ENCODE measurements at regions not wholly inside any gene's neighbourhood (a gene's known extent, or its start where the extent isn't known, plus 50 kb on each side); places are given as distances from the start of the nearest gene placed in this dataset.
A peak's percentile ranks its signal among the peaks of the same experiment; 100 is the strongest.
"Not testable (repeated sequence)": the region's sequence is repeated elsewhere in the genome, so short reads cannot be mapped to it uniquely, and the experiment has no call there.

DNA sequence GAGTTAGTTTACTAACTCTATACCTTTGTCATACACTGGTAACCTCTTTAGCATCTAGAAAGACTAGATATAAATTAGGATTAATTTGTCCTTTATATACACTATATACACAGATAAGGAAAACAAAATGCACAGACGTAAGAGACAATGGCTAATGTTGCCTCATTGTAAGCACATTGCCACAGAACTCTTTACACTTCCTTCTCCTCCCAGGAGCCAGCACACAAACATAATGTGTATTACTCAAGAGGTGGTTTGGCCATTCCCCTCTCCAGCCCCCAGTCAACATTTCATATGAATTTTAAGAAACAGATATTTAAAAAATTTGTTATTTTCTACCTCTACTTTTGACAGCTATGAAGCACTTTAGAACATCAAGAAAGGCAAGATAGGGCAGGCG, 131.4 kb upstream of the OR4E1 start:
- Mint-ChIP-seq H3K9me3 (ENCODE audit: low read depth) (peaks cover 3% of the 10 kb centered on the region), H3K27ac (no peak overlapping the region), H3K36me3 (ENCODE audit: low read depth) (no peaks in the 10 kb centered on the region), H3K27me3 (peaks cover 12% of the 10 kb centered on the region), H3K4me3 (no peak overlapping the region), H3K4me1 (no peaks in the 10 kb centered on the region)
- no peak for ATAC-seq
- no peak for DNase-seq
- CTCF ChIA-PET, result no interaction called here
- intact Hi-C loops (cut with DNase I, micrococcal nuclease), result no loop called here
- POLR2A ChIA-PET, result no interaction called here

DNA sequence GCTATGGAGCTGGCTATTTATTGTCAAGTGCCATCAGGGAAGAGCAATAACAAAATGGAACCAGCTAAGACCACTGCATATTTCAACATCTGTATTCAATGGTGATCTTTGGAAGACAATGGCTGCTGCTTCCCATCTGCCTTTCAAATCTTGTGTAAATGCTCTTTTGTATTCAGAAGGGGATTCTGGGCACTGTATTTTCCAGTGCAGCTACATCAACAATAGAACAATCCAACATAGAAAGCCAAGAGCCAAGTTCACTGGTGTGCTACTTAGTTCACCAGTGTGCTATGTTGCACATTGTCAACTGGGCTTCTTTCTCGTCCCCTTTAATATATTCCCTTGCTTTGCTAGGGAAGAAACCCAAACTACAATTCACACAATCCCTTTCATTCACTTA, 128.8 kb upstream of the OR4E1 start:
- intact Hi-C loops (cut with DNase I, micrococcal nuclease), result no loop called here
- H3K9me3 Mint-ChIP-seq (ENCODE audit: low read depth), result peaks cover 3% of the 10 kb centered on the region
- ATAC-seq (no peak), DNase-seq (no peak)
- no peaks in the 10 kb centered on the region for H3K4me1 Mint-ChIP-seq
- no peak overlapping the region for H3K27ac Mint-ChIP-seq
- no peak overlapping the region for H3K4me3 Mint-ChIP-seq
- ChIA-PET POLR2A (no interaction called here), CTCF (interaction anchor here (0.5 to 1.2 kb wide), 2 partner anchors 23 to 46 kb away, joined by 3 to 4 read pairs; no protein-coding TSS in a partner anchor)
- H3K27me3 Mint-ChIP-seq, result peaks cover 15% of the 10 kb centered on the region
- no peaks in the 10 kb centered on the region for H3K36me3 Mint-ChIP-seq (ENCODE audit: low read depth)

DNA sequence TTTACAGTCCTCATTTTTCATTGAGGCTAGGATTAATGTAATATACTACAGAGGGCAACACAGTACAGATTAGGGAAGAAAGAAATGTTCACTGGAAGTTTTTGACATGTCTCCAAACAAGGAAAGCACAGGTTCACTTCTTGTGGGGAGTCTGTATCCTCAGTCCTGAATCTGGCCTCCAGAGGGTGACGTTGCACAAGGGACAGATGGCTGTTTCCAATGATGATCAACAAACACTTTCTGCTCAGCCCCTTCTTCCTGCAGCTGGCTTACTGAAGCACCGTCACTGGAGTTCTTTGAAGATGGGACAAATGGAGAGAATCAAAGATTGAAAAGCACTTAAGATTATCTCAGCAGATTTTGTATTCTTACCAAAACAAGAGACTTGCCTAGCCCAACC, 123.3 kb upstream of the OR4E1 start:
- Mint-ChIP-seq H3K9me3 (ENCODE audit: low read depth) (peaks cover 8% of the 10 kb centered on the region), H3K36me3 (ENCODE audit: low read depth) (no peaks in the 10 kb centered on the region), H3K4me1 (no peaks in the 10 kb centered on the region), H3K27me3 (peaks cover 11% of the 10 kb centered on the region), H3K27ac (peak overlapping the region; percentile 9), H3K4me3 (peak overlapping the region; percentile 41)
- intact Hi-C loops (cut with DNase I, micrococcal nuclease), result no loop called here
- DNase-seq, result peak; percentile 24
- ATAC-seq, result peak; percentile 65
- ChIA-PET POLR2A (no interaction called here), CTCF (interaction anchor here (1.2 to 2.2 kb wide), 3 partner anchors 28 to 773 kb away, joined by 3 to 6 read pairs (median 4); no protein-coding TSS in a partner anchor)

DNA sequence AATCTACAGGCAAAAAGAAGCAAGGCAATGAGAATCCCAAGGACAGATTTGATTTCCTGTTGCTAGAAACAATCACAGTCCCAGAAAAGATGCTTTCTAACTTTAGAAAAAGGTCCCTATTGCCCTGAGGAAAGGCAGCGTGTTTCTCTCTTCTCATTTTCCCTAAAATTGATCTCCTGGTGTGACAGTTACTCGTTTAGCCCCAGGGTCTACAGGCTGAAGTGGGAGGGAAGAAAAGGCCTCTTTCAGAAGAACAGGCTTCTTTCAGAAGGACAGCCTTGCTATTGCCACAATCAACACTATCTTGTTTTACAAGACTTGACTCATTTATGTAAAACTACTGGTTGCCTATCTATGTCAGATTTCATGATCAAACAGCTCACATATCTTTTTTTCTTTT, 121.8 kb upstream of the OR4E1 start:
- intact Hi-C loops (cut with DNase I, micrococcal nuclease), result no loop called here
- POLR2A ChIA-PET, result no interaction called here
- H3K27ac Mint-ChIP-seq, result no peak overlapping the region
- H3K36me3 Mint-ChIP-seq (ENCODE audit: low read depth), result no peaks in the 10 kb centered on the region
- no peak overlapping the region for H3K4me3 Mint-ChIP-seq
- DNase-seq (no peak), ATAC-seq (no peak)
- H3K9me3 Mint-ChIP-seq (ENCODE audit: low read depth), result peaks cover 8% of the 10 kb centered on the region
- no peaks in the 10 kb centered on the region for H3K4me1 Mint-ChIP-seq
- peaks cover 10% of the 10 kb centered on the region for H3K27me3 Mint-ChIP-seq
- CTCF ChIA-PET, result interaction anchor here (2.2 kb wide), 1 partner anchor 29 kb away, joined by 6 read pairs; no protein-coding TSS in a partner anchor

DNA sequence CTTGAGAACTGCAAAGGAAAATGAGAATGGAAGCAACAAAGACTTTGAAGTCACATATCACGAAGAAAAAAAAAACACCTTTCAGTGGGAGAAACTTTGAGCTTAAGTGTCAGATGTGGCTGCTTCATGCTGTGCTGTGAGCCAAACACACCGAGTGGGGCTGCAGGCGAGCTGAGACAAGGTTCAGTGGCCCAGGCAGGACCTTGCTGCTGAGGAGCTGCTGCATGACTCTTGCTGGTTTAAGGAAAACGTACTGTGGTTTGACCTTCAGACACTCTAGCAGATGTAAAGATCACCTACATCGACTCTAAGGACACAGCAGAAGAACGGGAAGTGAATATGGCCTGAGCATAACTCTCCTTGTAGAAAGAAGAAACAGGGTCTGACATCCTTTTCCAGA, 118.1 kb upstream of the OR4E1 start:
- Mint-ChIP-seq H3K4me1 (no peaks in the 10 kb centered on the region), H3K9me3 (ENCODE audit: low read depth) (peaks cover 9% of the 10 kb centered on the region), H3K27me3 (peaks cover 5% of the 10 kb centered on the region), H3K27ac (no peak overlapping the region), H3K36me3 (ENCODE audit: low read depth) (no peaks in the 10 kb centered on the region), H3K4me3 (no peak overlapping the region)
- DNase-seq (no peak), ATAC-seq (peak; percentile 30)
- ChIA-PET CTCF (interaction anchor here (0.8 to 1.7 kb wide), 4 partner anchors 60 to 727 kb away, joined by 3 to 5 read pairs (median 4); no protein-coding TSS in a partner anchor), POLR2A (no interaction called here)
- intact Hi-C loops (cut with DNase I, micrococcal nuclease), result no loop called here

DNA sequence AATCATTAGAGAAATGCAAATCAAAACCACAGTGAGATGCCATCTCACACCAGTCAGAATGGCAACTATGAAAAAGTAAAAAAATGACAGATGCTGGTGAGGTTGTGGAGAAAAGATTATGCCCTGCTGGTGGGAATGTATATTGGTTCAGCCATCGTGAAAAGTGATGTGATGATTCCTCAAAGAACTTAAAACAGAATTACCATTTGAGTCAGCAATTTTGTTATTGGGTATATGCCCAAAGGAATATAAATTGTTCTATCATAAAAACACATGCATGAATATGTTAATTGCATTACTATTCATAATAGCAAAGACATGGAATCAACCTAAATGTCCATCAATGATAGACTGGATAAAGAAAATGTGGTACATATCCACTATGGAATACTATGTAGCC, 115.1 kb upstream of the OR4E1 start:
- ATAC-seq; intact Hi-C loops (cut with DNase I, micrococcal nuclease); H3K27ac Mint-ChIP-seq; H3K4me3 Mint-ChIP-seq; H3K36me3 Mint-ChIP-seq (ENCODE audit: low read depth); DNase-seq; H3K9me3 Mint-ChIP-seq (ENCODE audit: low read depth); H3K4me1 Mint-ChIP-seq; POLR2A ChIA-PET: not testable (repeated sequence)
- CTCF ChIA-PET, result interaction anchor here (0.6 to 1.2 kb wide), 3 partner anchors 17 to 1281 kb away, joined by 3 read pairs; no protein-coding TSS in a partner anchor
- peaks cover 14% of the 10 kb centered on the region for H3K27me3 Mint-ChIP-seq

DNA sequence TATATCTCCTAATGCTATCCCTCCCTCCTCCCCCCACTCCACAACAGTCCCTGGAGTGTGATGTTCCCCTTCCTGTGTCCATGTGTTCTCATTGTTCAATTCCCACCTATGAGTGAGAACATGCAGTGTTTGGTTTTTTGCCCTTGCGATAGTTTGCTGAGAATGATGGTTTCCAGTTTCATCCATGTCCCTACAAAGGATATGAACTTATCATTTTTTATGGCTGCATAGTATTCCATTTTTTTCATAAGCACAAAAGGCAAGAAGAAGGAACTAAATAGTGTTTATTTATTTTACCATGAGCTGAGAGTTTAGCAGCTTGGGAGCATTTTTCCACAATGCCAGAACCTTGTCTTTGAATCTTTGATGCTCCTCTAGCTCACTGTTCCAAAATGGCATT, 113.6 kb upstream of the OR4E1 start:
- H3K4me3 Mint-ChIP-seq; POLR2A ChIA-PET; intact Hi-C loops (cut with DNase I, micrococcal nuclease); H3K4me1 Mint-ChIP-seq; H3K27ac Mint-ChIP-seq; ATAC-seq; CTCF ChIA-PET; H3K36me3 Mint-ChIP-seq (ENCODE audit: low read depth); H3K9me3 Mint-ChIP-seq (ENCODE audit: low read depth); DNase-seq: not testable (repeated sequence)
- peaks cover 14% of the 10 kb centered on the region for H3K27me3 Mint-ChIP-seq

DNA sequence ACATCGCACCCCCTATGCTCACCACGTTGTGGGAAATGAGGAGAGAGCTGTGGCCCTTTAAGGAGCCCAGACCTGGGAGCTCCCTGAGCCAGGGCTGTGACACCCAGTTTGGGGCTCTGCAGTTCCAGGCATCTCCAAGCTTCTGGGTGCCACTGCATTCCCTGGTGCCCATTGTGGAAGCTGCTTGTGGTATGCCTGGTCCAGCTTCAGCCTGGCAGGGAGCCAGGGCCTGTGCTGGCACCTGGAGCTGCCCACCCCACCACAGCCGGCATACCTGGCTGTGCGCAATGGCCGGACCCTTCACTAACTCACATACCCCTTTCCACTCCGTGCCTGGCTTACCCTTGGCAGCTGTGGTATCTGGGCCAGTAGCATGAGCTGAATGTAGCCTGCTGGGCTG, 107.9 kb upstream of the OR4E1 start:
- no peak overlapping the region for H3K4me3 Mint-ChIP-seq
- POLR2A ChIA-PET, result no interaction called here
- DNase-seq (no peak), ATAC-seq (no peak)
- intact Hi-C loops (cut with DNase I, micrococcal nuclease), result no loop called here
- H3K4me1 Mint-ChIP-seq, result no peaks in the 10 kb centered on the region
- H3K36me3 Mint-ChIP-seq (ENCODE audit: low read depth), result no peaks in the 10 kb centered on the region
- H3K9me3 Mint-ChIP-seq (ENCODE audit: low read depth), result no peaks in the 10 kb centered on the region
- CTCF ChIA-PET, result interaction anchor here (1.2 to 2.2 kb wide), 2 partner anchors 13 to 47 kb away, joined by 3 to 9 read pairs; no protein-coding TSS in a partner anchor
- H3K27me3 Mint-ChIP-seq, result peaks cover 16% of the 10 kb centered on the region
- H3K27ac Mint-ChIP-seq, result no peak overlapping the region

DNA sequence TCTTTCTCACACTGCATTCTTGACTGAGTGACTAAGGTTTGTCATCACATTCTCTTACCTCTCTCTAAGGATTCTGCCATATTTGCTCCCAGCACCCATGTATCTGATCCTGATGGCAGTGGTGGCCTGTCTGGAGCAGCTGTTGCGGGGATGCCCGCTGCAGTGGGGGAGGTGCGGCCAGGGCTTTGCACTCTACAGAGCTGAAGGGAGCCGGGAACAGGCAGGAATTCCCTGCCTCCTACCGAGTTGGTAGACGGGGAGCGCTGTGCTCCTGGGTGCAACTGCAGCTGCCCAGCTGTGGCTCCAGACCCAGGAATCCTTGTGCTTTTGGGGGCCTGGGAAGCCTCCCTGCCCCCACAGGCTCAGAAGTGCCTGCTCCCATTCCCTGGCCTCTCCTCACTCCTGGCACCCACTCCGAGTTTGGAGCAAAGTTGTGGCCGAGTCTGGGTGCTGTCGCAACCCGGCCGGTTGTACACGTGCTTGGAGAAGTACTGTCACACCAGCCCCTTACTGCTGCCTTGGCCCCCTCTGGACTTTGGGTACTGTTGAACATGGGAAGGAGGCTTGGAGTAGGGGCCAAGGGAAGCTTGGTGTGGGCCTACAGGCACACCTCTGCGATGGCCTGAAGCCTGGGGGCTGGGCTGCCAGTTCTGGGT, 106.9 kb upstream of the OR4E1 start:
- intact Hi-C loops (cut with DNase I, micrococcal nuclease), result no loop called here
- H3K4me3 Mint-ChIP-seq, result no peak overlapping the region
- CTCF ChIA-PET, result interaction anchor here (1.0 to 1.2 kb wide), 2 partner anchors 12 to 187 kb away, joined by 3 read pairs; no protein-coding TSS in a partner anchor

DNA sequence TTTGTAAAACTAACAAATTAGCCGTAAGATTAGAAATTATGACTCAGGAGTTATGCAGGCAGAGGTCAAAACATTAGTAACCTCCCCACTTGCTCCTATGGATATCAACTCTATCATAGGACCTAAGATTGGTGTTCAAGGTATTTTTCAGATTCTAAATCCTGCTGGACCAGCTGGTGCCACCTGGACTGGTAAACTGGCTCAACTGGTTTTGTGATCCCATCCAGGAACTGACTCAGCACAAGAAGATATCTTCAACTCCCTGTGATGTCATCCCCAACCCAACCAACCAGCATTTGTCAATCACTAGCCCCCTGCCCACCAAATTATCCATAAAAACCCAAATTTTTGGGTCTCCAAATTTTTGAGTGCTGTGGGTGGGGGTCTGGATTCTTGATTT, 98.1 kb upstream of the OR4E1 start:
- Mint-ChIP-seq H3K27ac (no peak overlapping the region), H3K4me3 (no peak overlapping the region), H3K4me1 (peaks cover 9% of the 10 kb centered on the region), H3K36me3 (ENCODE audit: low read depth) (no peaks in the 10 kb centered on the region), H3K27me3 (peaks cover 11% of the 10 kb centered on the region), H3K9me3 (ENCODE audit: low read depth) (no peaks in the 10 kb centered on the region)
- ChIA-PET POLR2A (no interaction called here), CTCF (interaction anchor here (0.7 to 1.1 kb wide), 2 partner anchors 17 to 80 kb away, joined by 3 to 4 read pairs; no protein-coding TSS in a partner anchor)
- intact Hi-C loops (cut with DNase I, micrococcal nuclease), result no loop called here
- ATAC-seq, result no peak
- no peak for DNase-seq

More for the DNA sequence above, 106.9 kb upstream of the OR4E1 start:
- ATAC-seq (no peak), DNase-seq (no peak)
- peaks cover 15% of the 10 kb centered on the region for H3K27me3 Mint-ChIP-seq
- POLR2A ChIA-PET, result no interaction called here
- no peaks in the 10 kb centered on the region for H3K36me3 Mint-ChIP-seq (ENCODE audit: low read depth)
- no peak overlapping the region for H3K27ac Mint-ChIP-seq
- no peaks in the 10 kb centered on the region for H3K4me1 Mint-ChIP-seq
- H3K9me3 Mint-ChIP-seq (ENCODE audit: low read depth), result no peaks in the 10 kb centered on the region

DNA sequence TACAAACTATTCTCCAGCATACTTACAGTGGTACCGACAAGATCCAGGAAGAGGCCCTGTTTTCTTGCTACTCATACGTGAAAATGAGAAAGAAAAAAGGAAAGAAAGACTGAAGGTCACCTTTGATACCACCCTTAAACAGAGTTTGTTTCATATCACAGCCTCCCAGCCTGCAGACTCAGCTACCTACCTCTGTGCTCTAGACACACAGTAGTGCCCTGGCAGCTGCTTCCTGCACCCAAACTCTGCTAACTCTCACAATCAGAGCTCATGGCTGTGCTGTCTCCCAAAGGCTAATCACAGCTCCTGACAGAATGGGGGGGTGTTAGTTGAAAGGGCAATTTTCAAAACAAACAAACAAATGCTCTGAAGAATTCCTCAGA, 95.2 kb upstream of the OR4E1 start:
- peak overlapping the region; percentile 65 for H3K4me3 Mint-ChIP-seq
- peaks cover 12% of the 10 kb centered on the region for H3K27me3 Mint-ChIP-seq
- no peak for DNase-seq
- CTCF ChIA-PET, result interaction anchor here (1.1 to 2.5 kb wide), 3 partner anchors 19 to 77 kb away, joined by 3 to 13 read pairs (median 10); no protein-coding TSS in a partner anchor
- peak; percentile 39 for ATAC-seq
- H3K4me1 Mint-ChIP-seq, result peaks cover 9% of the 10 kb centered on the region
- H3K27ac Mint-ChIP-seq, result peak overlapping the region; percentile 55
- intact Hi-C loops (cut with DNase I, micrococcal nuclease), result no loop called here
- no peaks in the 10 kb centered on the region for H3K9me3 Mint-ChIP-seq (ENCODE audit: low read depth)
- POLR2A ChIA-PET, result no interaction called here
- no peaks in the 10 kb centered on the region for H3K36me3 Mint-ChIP-seq (ENCODE audit: low read depth)

DNA sequence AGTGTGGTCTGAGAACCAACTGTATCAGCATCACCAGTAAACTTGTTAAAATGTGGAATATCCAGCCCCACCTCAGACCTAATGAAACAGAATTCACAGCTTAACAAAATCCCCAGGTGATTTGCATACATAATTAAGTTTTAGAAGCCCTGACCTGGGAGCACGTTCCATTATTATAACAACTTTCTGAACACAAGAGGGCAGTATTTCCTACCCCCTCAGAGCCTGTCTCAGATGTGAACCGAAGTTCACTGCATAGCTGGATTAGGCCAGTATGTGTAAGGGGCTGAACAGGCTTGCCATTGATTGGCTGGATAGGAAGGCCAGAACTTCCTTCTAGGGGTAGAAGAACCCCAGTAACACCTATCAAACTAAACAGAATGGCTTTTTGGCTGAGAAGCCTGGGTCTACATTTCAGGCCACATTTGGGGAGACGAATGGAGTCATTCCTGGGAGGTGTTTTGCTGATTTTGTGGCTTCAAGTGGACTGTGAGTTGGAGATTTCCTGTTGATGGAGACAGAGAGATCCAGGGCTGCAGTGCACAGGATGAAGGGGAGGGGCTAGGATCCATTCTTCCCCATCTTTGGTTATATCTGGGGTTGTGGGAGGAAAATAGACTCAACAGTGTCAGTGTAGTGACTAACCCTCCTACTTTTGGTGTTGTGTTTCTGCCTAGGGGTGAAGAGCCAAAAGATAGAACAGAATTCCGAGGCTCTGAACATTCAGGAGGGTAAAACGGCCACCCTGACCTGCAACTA, 94.7 kb upstream of the OR4E1 start:
- Mint-ChIP-seq H3K27ac (peak overlapping the region; percentile 55), H3K27me3 (peaks cover 7% of the 10 kb centered on the region), H3K36me3 (ENCODE audit: low read depth) (no peaks in the 10 kb centered on the region), H3K4me3 (peak overlapping the region; percentile 65), H3K9me3 (ENCODE audit: low read depth) (no peaks in the 10 kb centered on the region), H3K4me1 (peaks cover 9% of the 10 kb centered on the region)
- CTCF ChIA-PET, result interaction anchor here (0.5 to 2.5 kb wide), 20 partner anchors 10 to 1526 kb away, joined by 3 to 13 read pairs (median 4); partner anchors contain the start of gene OXA1L
- ATAC-seq (peak; percentile 95), DNase-seq (peak; percentile 28)
- intact Hi-C loops (cut with DNase I, micrococcal nuclease), result no loop called here
- POLR2A ChIA-PET, result no interaction called here

Data from activated CD4-positive, alpha-beta T cell treated with anti-CD3 and anti-CD28 coated beads for 36 hours (primary cell).